GM12878 (cell line): ENCODE measurements at regions not wholly inside any gene's neighbourhood (a gene's known extent, or its start where the extent isn't known, plus 50 kb on each side); places are given as distances from the start of the nearest gene placed in this dataset.

Experiments
- ATAC-seq: fragments of 200-7000 bp; cut with Tn5 transposase; 3 replicates; pipeline ENCODE4 v1.9.1; 2020; ENCODE audit warnings: mild to moderate bottlenecking, moderate library complexity
- BruUV-seq: library from RNA; stranded (reverse); fragments of 400-500 nt; replicated peaks from 2 replicates; lab custom pipeline; 2021; lab: Mats Ljungman, UMichigan
- CTCF ChIA-PET: fragments of 300-600 bp; sonication (Branson Sonifier 250); formaldehyde crosslinking; extraction: SDS; loops from one replicate; lab custom pipeline; 2021; ENCODE audit warnings: inconsistent platforms; lab: Yijun Ruan, JAX
- POLR2A ChIA-PET: fragments of 350-600 bp; formaldehyde crosslinking; extraction: SDS; loops from one replicate; lab custom pipeline; 2021; ENCODE audit warnings: inconsistent platforms; lab: Charles Lee
- RAD21 ChIA-PET: fragments of 300-600 bp; sonication (Branson Sonifier 250); formaldehyde crosslinking; loops from one replicate; lab custom pipeline; 2023; ENCODE audit warnings: antibody characterized with exemption; ENCODE audit not compliant: unreplicated experiment; lab: Charles Lee
- SMC1A ChIA-PET: fragments of 300-600 bp; sonication (Branson Sonifier 250); formaldehyde crosslinking; loops from one replicate; lab custom pipeline; 2023; ENCODE audit not compliant: unreplicated experiment, uncharacterized antibody; lab: Charles Lee
- DNase-seq: peaks from one replicate; pipeline ENCODE4 v3.0.0-alpha.2; 2011; ENCODE audit warnings: low read depth, low spot score
- FAIRE-seq: peaks from 3 replicates; lab custom pipeline; 2011; peaks lifted over from hg19 to GRCh38; lab: Jason Lieb, UNC
- H2AFZ ChIP-seq: 2 replicates; pipeline ENCODE4 v1.6.0; 2011; ENCODE audit warnings: low read depth, low read length, control low read depth; ENCODE audit not compliant: control insufficient read depth
- H3K27ac ChIP-seq: 2 replicates; pipeline ENCODE4 v1.5.1; 2011; ENCODE audit warnings: control low read depth; ENCODE audit not compliant: control insufficient read depth, insufficient read depth
- H3K27me3 ChIP-seq, 2 experiments: replicated peaks in 1 of 2; 2 replicates each; pipeline versions ENCODE4 v1.6.0 to v1.6.1; 2011; ENCODE audit warnings: low read length in 1 of 2; ENCODE audit not compliant: control insufficient read depth in 2 of 2, insufficient read depth in 2 of 2
- H3K36me3 ChIP-seq, 2 experiments: 2 replicates each; pipeline ENCODE4 v1.5.1; 2011; ENCODE audit warnings: low read length in 1 of 2; ENCODE audit not compliant: control insufficient read depth in 2 of 2, insufficient read depth in 2 of 2
- H3K4me1 ChIP-seq: 2 replicates; pipeline ENCODE4 v1.6.1; 2011; ENCODE audit warnings: mild to moderate bottlenecking, low read length, moderate library complexity, mixed read lengths; ENCODE audit not compliant: control insufficient read depth, insufficient read depth
- H3K4me2 ChIP-seq: 2 replicates; pipeline ENCODE4 v1.6.0; 2011; ENCODE audit warnings: control low read depth; ENCODE audit not compliant: control insufficient read depth, insufficient read depth
- H3K4me3 ChIP-seq: fragments of 200-600 bp; sonication (generic); 2 replicates; pipeline ENCODE4 v1.5.1; 2016
- H3K79me2 ChIP-seq: 2 replicates; pipeline ENCODE4 v1.6.0; 2011; ENCODE audit warnings: low read length; ENCODE audit not compliant: control insufficient read depth, insufficient read depth
- H3K9ac ChIP-seq: 2 replicates; pipeline ENCODE4 v1.8.0; 2011; ENCODE audit warnings: low read length, control low read depth, mixed read lengths; ENCODE audit not compliant: control insufficient read depth, insufficient read depth
- H3K9me3 ChIP-seq: replicated peaks from 3 replicates; pipeline ENCODE4 v1.5.1; 2011; ENCODE audit warnings: mild to moderate bottlenecking, low read length; ENCODE audit not compliant: control insufficient read depth, insufficient read depth
- H4K20me1 ChIP-seq: 2 replicates; pipeline ENCODE4 v1.6.0; 2011; ENCODE audit not compliant: control insufficient read depth, insufficient read depth
- IKZF1 ChIP-seq: fragments of 450-650 bp; conservative IDR thresholded peaks from 2 replicates; pipeline ENCODE4 v1.6.1; 2017; ENCODE audit warnings: antibody characterized with exemption, mild to moderate bottlenecking
- MXI1 ChIP-seq: fragments of 150-350 bp; IDR thresholded peaks from 2 replicates; pipeline ENCODE4 v1.6.1; 2011; ENCODE audit warnings: low read depth, mild to moderate bottlenecking, inconsistent platforms, low read length, improper control_type of control experiment
- SMAD1 ChIP-seq: fragments of 450-650 bp; IDR thresholded peaks from 2 replicates; pipeline ENCODE4 v1.6.1; 2018; ENCODE audit warnings: mild to moderate bottlenecking, low read depth; ENCODE audit not compliant: partially characterized antibody
- TCF7 ChIP-seq: IDR thresholded peaks from 2 replicates; pipeline ENCODE4 v1.6.1; 2014; ENCODE audit warnings: antibody characterized with exemption, borderline replicate concordance
- WGBS: methylation state at CpG from one replicate; pipeline ENCODE4 v1.1.6; 2016; ENCODE audit warnings: low lambda C conversion rate; ENCODE audit not compliant: insufficient replicate concordance, insufficient coverage; ENCODE audit errors: missing lambda C conversion rate; 5-methylcytosine and 5-hydroxymethylcytosine counted together
- in situ Hi-C: fragments of 300-500 bp; cut with MboI; formaldehyde crosslinking; loops from 9 replicates; pipeline ENCODE4 v1.14.3; 2018; ENCODE audit warnings: mixed read lengths
- intact Hi-C: fragments of 100-400 bp; cut with micrococcal nuclease; formaldehyde crosslinking; loops from one replicate; pipeline ENCODE4 v1.14.2; 2022; ENCODE audit not compliant: unreplicated experiment
- TF ChIP-seq, protein P1 (sequence below): fragments of 450-650 bp; IDR thresholded peaks from 2 replicates; pipeline ENCODE4 v1.6.1; 2017; ENCODE audit warnings: mild to moderate bottlenecking, moderate library complexity
- TF ChIP-seq, protein P2 (sequence below): IDR thresholded peaks from 2 replicates; pipeline ENCODE4 v1.6.1; 2012; ENCODE audit warnings: improper control_type of control experiment, low read depth, low read length; ENCODE audit not compliant: insufficient replicate concordance

- no peak overlapping the region for H2AFZ ChIP-seq
- no peaks in the 10 kb centered on the region for H3K27me3 ChIP-seq
- in situ Hi-C loops: loop anchor here (10.0 kb wide), 1 partner anchor 63 kb away; the partner anchor contains the start of gene CCDC167
- FAIRE-seq (no peak), ATAC-seq (no peak), DNase-seq (no peak)
- SMC1A ChIA-PET: interaction anchor here (0.5 to 12.0 kb wide), 11 partner anchors 9 to 124 kb away, joined by 3 to 346 read pairs (median 5); no protein-coding TSS in a partner anchor
- no peaks in the 10 kb centered on the region for H4K20me1 ChIP-seq
- RAD21 ChIA-PET: interaction anchor here (0.7 to 9.3 kb wide), 7 partner anchors 6 to 67 kb away, joined by 3 to 174 read pairs (median 13); no protein-coding TSS in a partner anchor
- H3K9me3 ChIP-seq: peaks cover 3% of the 10 kb centered on the region; the same call in 2 of the 3 replicates
- H3K79me2 ChIP-seq: peaks cover 66% of the 10 kb centered on the region
- H3K9ac ChIP-seq: peak overlapping the region; percentile 86
- peak overlapping the region; percentile 56 for H3K4me2 ChIP-seq
- no peaks in the 10 kb centered on the region; a peak in 1 of 4 replicates for H3K36me3 ChIP-seq
- peaks cover 82% of the 10 kb centered on the region for H3K4me1 ChIP-seq
- peak overlapping the region; percentile 91 for H3K27ac ChIP-seq
- intact Hi-C loops: loop anchor here (5.0 to 10.0 kb wide), 2 partner anchors 126 to 403 kb away; partner anchors contain the start of gene CMTR1
- H3K4me3 ChIP-seq: peak overlapping the region; percentile 24
- CTCF ChIA-PET: interaction anchor here (0.9 to 18.7 kb wide), 8 partner anchors 4 to 132 kb away, joined by 3 to 590 read pairs (median 6); partner anchors contain the start of genes CCDC167 and CMTR1
- 0 out of 2 replicates have a peak, but pooled peaks have one; percentile 46 for TF ChIP-seq MXI1
- no peak for TF ChIP-seq IKZF1
- TF ChIP-seq SMAD1: no peak
- TF ChIP-seq, protein P1, sequence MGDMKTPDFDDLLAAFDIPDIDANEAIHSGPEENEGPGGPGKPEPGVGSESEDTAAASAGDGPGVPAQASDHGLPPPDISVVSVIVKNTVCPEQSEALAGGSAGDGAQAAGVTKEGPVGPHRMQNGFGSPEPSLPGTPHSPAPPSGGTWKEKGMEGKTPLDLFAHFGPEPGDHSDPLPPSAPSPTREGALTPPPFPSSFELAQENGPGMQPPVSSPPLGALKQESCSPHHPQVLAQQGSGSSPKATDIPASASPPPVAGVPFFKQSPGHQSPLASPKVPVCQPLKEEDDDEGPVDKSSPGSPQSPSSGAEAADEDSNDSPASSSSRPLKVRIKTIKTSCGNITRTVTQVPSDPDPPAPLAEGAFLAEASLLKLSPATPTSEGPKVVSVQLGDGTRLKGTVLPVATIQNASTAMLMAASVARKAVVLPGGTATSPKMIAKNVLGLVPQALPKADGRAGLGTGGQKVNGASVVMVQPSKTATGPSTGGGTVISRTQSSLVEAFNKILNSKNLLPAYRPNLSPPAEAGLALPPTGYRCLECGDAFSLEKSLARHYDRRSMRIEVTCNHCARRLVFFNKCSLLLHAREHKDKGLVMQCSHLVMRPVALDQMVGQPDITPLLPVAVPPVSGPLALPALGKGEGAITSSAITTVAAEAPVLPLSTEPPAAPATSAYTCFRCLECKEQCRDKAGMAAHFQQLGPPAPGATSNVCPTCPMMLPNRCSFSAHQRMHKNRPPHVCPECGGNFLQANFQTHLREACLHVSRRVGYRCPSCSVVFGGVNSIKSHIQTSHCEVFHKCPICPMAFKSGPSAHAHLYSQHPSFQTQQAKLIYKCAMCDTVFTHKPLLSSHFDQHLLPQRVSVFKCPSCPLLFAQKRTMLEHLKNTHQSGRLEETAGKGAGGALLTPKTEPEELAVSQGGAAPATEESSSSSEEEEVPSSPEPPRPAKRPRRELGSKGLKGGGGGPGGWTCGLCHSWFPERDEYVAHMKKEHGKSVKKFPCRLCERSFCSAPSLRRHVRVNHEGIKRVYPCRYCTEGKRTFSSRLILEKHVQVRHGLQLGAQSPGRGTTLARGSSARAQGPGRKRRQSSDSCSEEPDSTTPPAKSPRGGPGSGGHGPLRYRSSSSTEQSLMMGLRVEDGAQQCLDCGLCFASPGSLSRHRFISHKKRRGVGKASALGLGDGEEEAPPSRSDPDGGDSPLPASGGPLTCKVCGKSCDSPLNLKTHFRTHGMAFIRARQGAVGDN: peak; percentile 84
- TF ChIP-seq TCF7: no peak
- TF ChIP-seq, protein P2, sequence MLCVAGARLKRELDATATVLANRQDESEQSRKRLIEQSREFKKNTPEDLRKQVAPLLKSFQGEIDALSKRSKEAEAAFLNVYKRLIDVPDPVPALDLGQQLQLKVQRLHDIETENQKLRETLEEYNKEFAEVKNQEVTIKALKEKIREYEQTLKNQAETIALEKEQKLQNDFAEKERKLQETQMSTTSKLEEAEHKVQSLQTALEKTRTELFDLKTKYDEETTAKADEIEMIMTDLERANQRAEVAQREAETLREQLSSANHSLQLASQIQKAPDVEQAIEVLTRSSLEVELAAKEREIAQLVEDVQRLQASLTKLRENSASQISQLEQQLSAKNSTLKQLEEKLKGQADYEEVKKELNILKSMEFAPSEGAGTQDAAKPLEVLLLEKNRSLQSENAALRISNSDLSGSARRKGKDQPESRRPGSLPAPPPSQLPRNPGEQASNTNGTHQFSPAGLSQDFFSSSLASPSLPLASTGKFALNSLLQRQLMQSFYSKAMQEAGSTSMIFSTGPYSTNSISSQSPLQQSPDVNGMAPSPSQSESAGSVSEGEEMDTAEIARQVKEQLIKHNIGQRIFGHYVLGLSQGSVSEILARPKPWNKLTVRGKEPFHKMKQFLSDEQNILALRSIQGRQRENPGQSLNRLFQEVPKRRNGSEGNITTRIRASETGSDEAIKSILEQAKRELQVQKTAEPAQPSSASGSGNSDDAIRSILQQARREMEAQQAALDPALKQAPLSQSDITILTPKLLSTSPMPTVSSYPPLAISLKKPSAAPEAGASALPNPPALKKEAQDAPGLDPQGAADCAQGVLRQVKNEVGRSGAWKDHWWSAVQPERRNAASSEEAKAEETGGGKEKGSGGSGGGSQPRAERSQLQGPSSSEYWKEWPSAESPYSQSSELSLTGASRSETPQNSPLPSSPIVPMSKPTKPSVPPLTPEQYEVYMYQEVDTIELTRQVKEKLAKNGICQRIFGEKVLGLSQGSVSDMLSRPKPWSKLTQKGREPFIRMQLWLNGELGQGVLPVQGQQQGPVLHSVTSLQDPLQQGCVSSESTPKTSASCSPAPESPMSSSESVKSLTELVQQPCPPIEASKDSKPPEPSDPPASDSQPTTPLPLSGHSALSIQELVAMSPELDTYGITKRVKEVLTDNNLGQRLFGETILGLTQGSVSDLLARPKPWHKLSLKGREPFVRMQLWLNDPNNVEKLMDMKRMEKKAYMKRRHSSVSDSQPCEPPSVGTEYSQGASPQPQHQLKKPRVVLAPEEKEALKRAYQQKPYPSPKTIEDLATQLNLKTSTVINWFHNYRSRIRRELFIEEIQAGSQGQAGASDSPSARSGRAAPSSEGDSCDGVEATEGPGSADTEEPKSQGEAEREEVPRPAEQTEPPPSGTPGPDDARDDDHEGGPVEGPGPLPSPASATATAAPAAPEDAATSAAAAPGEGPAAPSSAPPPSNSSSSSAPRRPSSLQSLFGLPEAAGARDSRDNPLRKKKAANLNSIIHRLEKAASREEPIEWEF: peak; percentile 0
- TF ChIP-seq, all 136 proteins: peak for 3
- POLR2A ChIA-PET: interaction anchor here (0.9 to 9.7 kb wide), 8 partner anchors 9 to 66 kb away, joined by 3 to 114 read pairs (median 3); no protein-coding TSS in a partner anchor
- 79% methylated on average over 5 of the region's 5 CpGs for WGBS
- TSS peak; percentile 23 for BruUV-seq
These were observed 58.5 kb upstream of the CCDC167 start for GRCh38 chr6:37558168-37558567.
